ENCODE measurements at regions not wholly inside any gene's neighbourhood (a gene's known extent, or its start where the extent isn't known, plus 50 kb on each side); places are given as distances from the start of the nearest gene placed in this dataset.
A peak's percentile ranks its signal among the peaks of the same experiment; 100 is the strongest.

GRCh38 chr2:30048636-30049175 lies 98.1 kb upstream of the YPEL5 start:
- no peak for DNase-seq (ENCODE audit: low read depth, low spot score)

GRCh38 chr2:30055548-30055947 lies 91.3 kb upstream of the YPEL5 start:
- no peak for DNase-seq (ENCODE audit: low read depth, low spot score)

GRCh38 chr2:30060562-30060961 lies 86.2 kb upstream of the YPEL5 start:
- no peak for DNase-seq (ENCODE audit: low read depth, low spot score)

GRCh38 chr2:30068067-30068466 lies 78.7 kb upstream of the YPEL5 start:
- no peak for DNase-seq (ENCODE audit: low read depth, low spot score)

GRCh38 chr2:30072250-30072842 lies 74.5 kb upstream of the YPEL5 start:
- DNase-seq (ENCODE audit: low read depth, low spot score), result peak; percentile 16

- DNase-seq (ENCODE audit: low read depth, low spot score), result no peak
These were observed 73.3 kb upstream of the YPEL5 start for GRCh38 chr2:30073523-30073922.

GRCh38 chr2:30074023-30074422 lies 72.8 kb upstream of the YPEL5 start:
- DNase-seq (ENCODE audit: low read depth, low spot score), result no peak

- DNase-seq (ENCODE audit: low read depth, low spot score), result no peak
These were observed 68.3 kb upstream of the YPEL5 start for GRCh38 chr2:30078521-30078920.

GRCh38 chr2:30084915-30085314 lies 61.9 kb upstream of the YPEL5 start:
- no peak for DNase-seq (ENCODE audit: low read depth, low spot score)

- no peak for DNase-seq (ENCODE audit: low read depth, low spot score)
These were observed 57.6 kb upstream of the YPEL5 start for GRCh38 chr2:30089171-30089570.

GRCh38 chr2:30095402-30095801 lies 51.4 kb upstream of the YPEL5 start:
- no peak for DNase-seq (ENCODE audit: low read depth, low spot score)

GRCh38 chr2:30096451-30096850 lies 50.4 kb upstream of the YPEL5 start:
- DNase-seq (ENCODE audit: low read depth, low spot score), result no peak
